B cell (primary cell): ENCODE measurements at regions not wholly inside any gene's neighbourhood (a gene's known extent, or its start where the extent isn't known, plus 50 kb on each side); places are given as distances from the start of the nearest gene placed in this dataset.

Experiments used
- ATAC-seq: fragments of 200-7000 bp; cut with Tn5 transposase; one replicate; pipeline ENCODE4 v1.10.0; 2021; ENCODE audit warnings: low read depth, mild to moderate bottlenecking, moderate number of reproducible peaks, moderate library complexity
- CTCF ChIA-PET: fragments of 350-600 bp; sonication (Branson Sonifier 250); formaldehyde crosslinking; loops from one replicate; lab custom pipeline; 2021; ENCODE audit warnings: antibody characterized with exemption, inconsistent platforms; lab: Charles Lee
- POLR2A ChIA-PET: fragments of 350-600 bp; sonication (Branson Sonifier 250); formaldehyde crosslinking; loops from one replicate; lab custom pipeline; 2021; ENCODE audit warnings: antibody characterized with exemption; lab: Charles Lee
- DNase-seq: peaks from one replicate; pipeline ENCODE4 v3.0.0; 2013
- H2AFZ ChIP-seq: 2 replicates; pipeline ENCODE4 v1.6.1; 2012; ENCODE audit warnings: mild to moderate bottlenecking, low read depth, low read length; ENCODE audit not compliant: insufficient read depth, poor library complexity, severe bottlenecking
- H3K27ac ChIP-seq, 2 donors: 1 replicate in 1 of 2; 2 replicates in 1 of 2; pipeline ENCODE4 v1.5.1; 2012 to 2013; ENCODE audit warnings: low read length in 2 of 2, mild to moderate bottlenecking in 2 of 2, moderate library complexity in 1 of 2
- H3K27me3 ChIP-seq, 4 experiments: fragments of 200-600 bp in 1 of 4; sonication (generic) in 1 of 4; replicated peaks in 1 of 4; 1 replicate in 2 of 4; 2 replicates in 2 of 4; pipeline versions ENCODE4 v1.6.1 to v1.7.0; 2013 to 2016; ENCODE audit warnings: low read length in 3 of 4, mild to moderate bottlenecking in 2 of 4, mixed read lengths in 1 of 4, moderate library complexity in 1 of 4; ENCODE audit not compliant: insufficient read depth in 4 of 4, control insufficient read depth in 3 of 4; ENCODE audit errors: control extremely low read depth in 1 of 4
- H3K36me3 ChIP-seq, 2 experiments: replicated peaks in 1 of 2; 1 replicate in 1 of 2; 2 replicates in 1 of 2; pipeline versions ENCODE4 v1.6.1 to v1.7.1; 2013; ENCODE audit warnings: low read length in 1 of 2; ENCODE audit not compliant: insufficient read depth in 2 of 2, control insufficient read depth in 1 of 2; ENCODE audit errors: control extremely low read depth in 1 of 2, extremely low read depth in 1 of 2
- H3K4me1 ChIP-seq, 2 donors: fragments of 200-600 bp in 1 of 2; sonication (generic) in 1 of 2; 1 replicate in 1 of 2; 2 replicates in 1 of 2; pipeline versions ENCODE4 v1.5.1 to v1.6.1; 2013 to 2017; ENCODE audit warnings: low read length in 2 of 2; ENCODE audit not compliant: control insufficient read depth in 2 of 2, insufficient read depth in 2 of 2
- H3K4me2 ChIP-seq: replicated peaks from 2 replicates; pipeline ENCODE3; 2012; ENCODE audit warnings: mild to moderate bottlenecking, low read depth, low read length; ENCODE audit not compliant: poor library complexity, severe bottlenecking
- H3K4me3 ChIP-seq, 5 experiments: fragments of 200-600 bp in 1 of 5; sonication (generic) in 1 of 5; 1 replicate in 3 of 5; 2 replicates in 2 of 5; pipeline versions ENCODE4 v1.5.1 to v1.7.0; 2011 to 2016; ENCODE audit warnings: low read length in 4 of 5, mild to moderate bottlenecking in 4 of 5, low read depth in 2 of 5, control low read depth in 1 of 5, moderate library complexity in 1 of 5; ENCODE audit not compliant: insufficient read depth in 1 of 5; ENCODE audit errors: control extremely low read depth in 1 of 5, extremely low read depth in 1 of 5
- H3K79me2 ChIP-seq: fragments of 200-600 bp; sonication (generic); one replicate; pipeline ENCODE4 v1.6.0; 2016; ENCODE audit warnings: low read length; ENCODE audit not compliant: control insufficient read depth, insufficient read depth
- H3K9ac ChIP-seq: fragments of 200-600 bp; sonication (generic); 2 replicates; pipeline ENCODE4 v1.6.1; 2017; ENCODE audit warnings: mild to moderate bottlenecking, low read length, moderate library complexity
- H3K9me3 ChIP-seq, 3 donors: one replicate each; pipeline versions ENCODE4 v1.6.1 to v1.7.1; 2013; ENCODE audit warnings: low read length in 2 of 3; ENCODE audit not compliant: control insufficient read depth in 2 of 3, insufficient read depth in 1 of 3; ENCODE audit errors: control extremely low read depth in 1 of 3
- H4K20me1 ChIP-seq: 2 replicates; pipeline ENCODE4 v1.6.0; 2012; ENCODE audit warnings: mild to moderate bottlenecking, low read length; ENCODE audit not compliant: insufficient read depth, control insufficient read depth, poor library complexity, severe bottlenecking
- H3K27ac Mint-ChIP-seq: one replicate; pipeline ENCODE4 v1.8.0; 2021; ENCODE audit warnings: mixed read lengths
- H3K27me3 Mint-ChIP-seq: one replicate; pipeline ENCODE4 v1.8.0; 2021; ENCODE audit warnings: mixed read lengths
- H3K4me1 Mint-ChIP-seq: one replicate; pipeline ENCODE4 v1.8.0; 2021; ENCODE audit warnings: mixed read lengths
- H3K4me3 Mint-ChIP-seq: one replicate; pipeline ENCODE4 v1.8.0; 2021; ENCODE audit warnings: mixed read lengths
- H3K9me3 Mint-ChIP-seq: one replicate; pipeline ENCODE4 v1.8.0; 2022; ENCODE audit warnings: mixed read lengths; ENCODE audit not compliant: insufficient read depth
- EZH2 ChIP-seq: IDR thresholded peaks from 2 replicates; pipeline ENCODE4 v1.6.1; 2012; ENCODE audit warnings: borderline replicate concordance, low read depth, mild to moderate bottlenecking, moderate library complexity, low read length; ENCODE audit not compliant: insufficient read depth, poor library complexity, severe bottlenecking
- WGBS: methylation state at CpG from one replicate; pipeline ENCODE4 v1.1.5; 2013; ENCODE audit warnings: missing lambda C conversion rate; ENCODE audit not compliant: insufficient coverage; 5-methylcytosine and 5-hydroxymethylcytosine counted together
- intact Hi-C: fragments of 100-400 bp; cut with micrococcal nuclease; formaldehyde crosslinking; loops from one replicate; pipeline ENCODE4 v1.10.0; 2022
- TF ChIP-seq, protein P1 (sequence below): fragments of 200-600 bp; IDR thresholded peaks from one replicate; pipeline ENCODE4 v1.8.0; 2022; ENCODE audit warnings: antibody characterized with exemption, mild to moderate bottlenecking

DNA sequence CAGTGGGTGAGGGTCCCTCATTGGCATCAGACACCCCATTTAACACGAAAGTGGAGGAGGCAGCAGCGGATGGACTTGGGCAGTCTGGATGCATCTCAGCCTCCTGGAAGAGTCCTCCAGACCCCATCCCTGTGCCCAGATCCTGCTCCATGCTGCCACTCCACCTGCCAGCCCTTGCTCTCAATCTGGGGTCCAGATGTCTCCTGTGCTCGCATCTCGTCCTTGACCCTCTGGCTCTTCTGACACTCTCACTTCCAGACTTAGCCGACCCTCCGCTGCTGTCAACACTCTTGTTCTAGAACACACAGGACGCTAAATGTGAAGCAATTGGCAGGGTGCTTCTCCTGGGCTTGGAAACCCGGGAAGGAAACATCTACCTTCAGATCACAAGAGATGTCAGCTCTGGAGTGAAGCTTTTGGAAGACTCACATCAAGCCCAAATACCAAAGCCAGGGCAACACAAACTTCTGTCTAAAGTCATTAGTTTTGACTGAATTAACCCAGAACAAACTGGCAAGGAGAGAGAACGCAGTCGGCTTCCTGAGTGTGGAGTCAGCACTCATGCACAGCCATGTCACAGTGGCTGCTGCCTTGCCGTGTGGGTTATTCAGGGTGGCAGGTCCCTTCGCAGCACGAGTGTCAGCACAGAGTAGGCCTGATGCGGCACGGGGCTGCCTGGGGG is 379.1 kb downstream of the TCERG1L start:
- Histone ChIP-seq H3K36me3 (no peaks in the 10 kb centered on the region), H3K9me3 (peaks cover 0 to 25% (median 0%) of the 10 kb centered on the region in 3 donors), H3K4me1 (no peaks in the 10 kb centered on the region), H3K27ac (no peak overlapping the region), H4K20me1 (no peaks in the 10 kb centered on the region), H3K9ac (no peak overlapping the region), H3K79me2 (no peaks in the 10 kb centered on the region), H3K4me3 (no peak overlapping the region), H2AFZ (no peak overlapping the region), H3K4me2 (no peak overlapping the region), H3K27me3 (no peaks in the 10 kb centered on the region)
- ATAC-seq, result no peak
- CTCF ChIA-PET, result no interaction called here
- no peak for TF ChIP-seq EZH2
- TF ChIP-seq, protein P1, sequence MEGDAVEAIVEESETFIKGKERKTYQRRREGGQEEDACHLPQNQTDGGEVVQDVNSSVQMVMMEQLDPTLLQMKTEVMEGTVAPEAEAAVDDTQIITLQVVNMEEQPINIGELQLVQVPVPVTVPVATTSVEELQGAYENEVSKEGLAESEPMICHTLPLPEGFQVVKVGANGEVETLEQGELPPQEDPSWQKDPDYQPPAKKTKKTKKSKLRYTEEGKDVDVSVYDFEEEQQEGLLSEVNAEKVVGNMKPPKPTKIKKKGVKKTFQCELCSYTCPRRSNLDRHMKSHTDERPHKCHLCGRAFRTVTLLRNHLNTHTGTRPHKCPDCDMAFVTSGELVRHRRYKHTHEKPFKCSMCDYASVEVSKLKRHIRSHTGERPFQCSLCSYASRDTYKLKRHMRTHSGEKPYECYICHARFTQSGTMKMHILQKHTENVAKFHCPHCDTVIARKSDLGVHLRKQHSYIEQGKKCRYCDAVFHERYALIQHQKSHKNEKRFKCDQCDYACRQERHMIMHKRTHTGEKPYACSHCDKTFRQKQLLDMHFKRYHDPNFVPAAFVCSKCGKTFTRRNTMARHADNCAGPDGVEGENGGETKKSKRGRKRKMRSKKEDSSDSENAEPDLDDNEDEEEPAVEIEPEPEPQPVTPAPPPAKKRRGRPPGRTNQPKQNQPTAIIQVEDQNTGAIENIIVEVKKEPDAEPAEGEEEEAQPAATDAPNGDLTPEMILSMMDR, result no peak
- H3K4me3 Mint-ChIP-seq, result no peak overlapping the region
- DNase-seq, result no peak
- H3K9me3 Mint-ChIP-seq, result no peaks in the 10 kb centered on the region
- H3K27ac Mint-ChIP-seq, result no peak overlapping the region
- intact Hi-C loops, result no loop called here
- no peaks in the 10 kb centered on the region for H3K4me1 Mint-ChIP-seq
- no peaks in the 10 kb centered on the region for H3K27me3 Mint-ChIP-seq
- 95% methylated on average over 14 of the region's 15 CpGs for WGBS
- POLR2A ChIA-PET, result no interaction called here

DNA sequence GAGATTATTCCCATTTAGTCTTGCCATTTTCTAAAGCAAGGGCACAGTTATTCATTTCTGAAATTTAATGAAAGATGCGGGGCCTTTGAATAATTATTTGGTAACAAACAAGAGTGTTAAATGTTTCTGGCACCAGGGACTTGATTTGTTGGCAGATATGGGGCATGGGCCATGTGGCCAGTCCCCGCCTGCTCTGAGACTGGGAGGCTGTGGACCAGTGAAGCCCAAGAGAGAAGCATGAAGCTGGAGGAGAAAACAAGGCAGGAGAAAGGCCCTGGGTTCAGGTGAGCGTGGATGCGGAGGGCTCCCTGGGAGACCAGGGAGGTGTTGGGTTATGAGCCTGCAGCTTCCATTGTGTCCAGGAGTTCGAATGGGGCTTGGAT is 378.5 kb downstream of the TCERG1L start:
- intact Hi-C loops, result no loop called here
- Histone ChIP-seq H2AFZ (no peak overlapping the region), H3K27me3 (no peaks in the 10 kb centered on the region), H3K4me1 (no peaks in the 10 kb centered on the region), H3K27ac (no peak overlapping the region), H3K4me2 (no peak overlapping the region), H3K4me3 (no peak overlapping the region), H3K79me2 (no peaks in the 10 kb centered on the region), H3K36me3 (no peaks in the 10 kb centered on the region), H4K20me1 (no peaks in the 10 kb centered on the region), H3K9me3 (peaks cover 0 to 25% (median 0%) of the 10 kb centered on the region in 3 donors), H3K9ac (no peak overlapping the region)
- no peak for ATAC-seq
- H3K27ac Mint-ChIP-seq, result no peak overlapping the region
- H3K4me1 Mint-ChIP-seq, result no peaks in the 10 kb centered on the region
- no peaks in the 10 kb centered on the region for H3K27me3 Mint-ChIP-seq
- POLR2A ChIA-PET, result no interaction called here
- TF ChIP-seq, protein P1, result no peak
- TF ChIP-seq EZH2, result no peak
- H3K4me3 Mint-ChIP-seq, result no peak overlapping the region
- H3K9me3 Mint-ChIP-seq, result no peaks in the 10 kb centered on the region
- 89% methylated on average over 5 of the region's 5 CpGs for WGBS
- DNase-seq, result no peak
- CTCF ChIA-PET, result no interaction called here
